ENCODE measurements at regions not wholly inside any gene's neighbourhood (a gene's known extent, or its start where the extent isn't known, plus 50 kb on each side); places are given as distances from the start of the nearest gene placed in this dataset.

- no peak overlapping the region for H3K23ac ChIP-seq (ENCODE audit: insufficient read length, low read depth, low read length)
- H2AFZ ChIP-seq (ENCODE audit: low read length) = no peak overlapping the region
- no peak overlapping the region for H3K4me2 ChIP-seq (ENCODE audit: insufficient read depth, insufficient read length, low read length)
- H2BK15ac ChIP-seq (ENCODE audit: low read depth, low read length) = no peak overlapping the region
- Mint-ChIP-seq H3K9me3 (no peaks in the 10 kb centered on the region), H3K27me3 (ENCODE audit: low read depth) (no peaks in the 10 kb centered on the region), H3K27ac (no peak overlapping the region), H3K36me3 (ENCODE audit: insufficient read depth in 1 of 3, low read depth in 3 of 3) (no peaks in the 10 kb centered on the region; a peak in 1 of 7 replicates), H3K4me1 (peaks cover 5 to 6% of the 10 kb centered on the region in 2 experiments; a peak in 3 of 4 replicates), H3K4me3 (no peak overlapping the region)
- H3K23me2 ChIP-seq (ENCODE audit: insufficient read length, low read depth, low read length, poor library complexity, severe bottlenecking) = no peaks in the 10 kb centered on the region
- no peak overlapping the region for H3K56ac ChIP-seq (ENCODE audit: insufficient read length, low read depth, low read length)
- no peak overlapping the region for H3K27ac ChIP-seq (ENCODE audit: insufficient read length, low read depth, low read length)
- H4K91ac ChIP-seq (ENCODE audit: insufficient read length, low read depth, low read length) = no peak overlapping the region
- no peak overlapping the region for H3K4ac ChIP-seq (ENCODE audit: low read depth, low read length)
- no peak overlapping the region for H2BK5ac ChIP-seq (ENCODE audit: insufficient read length, low read length)
- no peak overlapping the region for H2AK5ac ChIP-seq (ENCODE audit: insufficient read length, low read length)
- no peak overlapping the region for H2BK20ac ChIP-seq (ENCODE audit: low read depth, low read length, poor library complexity, severe bottlenecking)
- H2BK12ac ChIP-seq (ENCODE audit: insufficient read length, low read depth, low read length) = no peak overlapping the region
- no peak for TF ChIP-seq CTCF (conservative IDR thresholded peaks at IDR 0.05)
- H3K9me3 ChIP-seq (ENCODE audit: control insufficient read depth, low read depth, low read length) = no peaks in the 10 kb centered on the region
- H3K4me1 ChIP-seq (ENCODE audit: insufficient read depth, low read length) = no peaks in the 10 kb centered on the region
- H4K20me1 ChIP-seq (ENCODE audit: control insufficient read depth, insufficient read depth, insufficient read length) = no peaks in the 10 kb centered on the region
- H2BK120ac ChIP-seq (ENCODE audit: low read depth, low read length, poor library complexity, severe bottlenecking) = no peak overlapping the region
- H3K79me2 ChIP-seq (ENCODE audit: insufficient read depth, low read length) = no peaks in the 10 kb centered on the region
- H3K18ac ChIP-seq (ENCODE audit: insufficient read length, low read depth, low read length) = no peak overlapping the region
- H3K14ac ChIP-seq (ENCODE audit: insufficient read depth, low read length) = no peak overlapping the region
- WGBS (ENCODE audit: extremely low coverage, insufficient read length, low lambda C conversion rate) = no CpG with 5 or more reads among the region's 4 CpGs
- no peak overlapping the region for H3T11ph ChIP-seq (ENCODE audit: low read length)
- no peak for DNase-seq
- H3K27me3 ChIP-seq (ENCODE audit: insufficient read depth, low read length) = no peaks in the 10 kb centered on the region
- no peak overlapping the region for H3K9ac ChIP-seq (ENCODE audit: extremely low read depth, insufficient read length, low read length)
- H4K8ac ChIP-seq (replicated peaks; ENCODE audit: insufficient read length, low read depth, low read length) = no peak overlapping the region
- no peaks in the 10 kb centered on the region for H3K79me1 ChIP-seq (ENCODE audit: insufficient read depth, low read depth, low read length, poor library complexity, severe bottlenecking)
- H4K5ac ChIP-seq (ENCODE audit: insufficient read length, low read depth, low read length) = no peak overlapping the region
Measured at GRCh38 chr1:232493869-232494268, 136.1 kb downstream of the SIPA1L2 start.
